ENCODE measurements at regions not wholly inside any gene's neighbourhood (a gene's known extent, or its start where the extent isn't known, plus 50 kb on each side); places are given as distances from the start of the nearest gene placed in this dataset.
A peak's percentile ranks its signal among the peaks of the same experiment; 100 is the strongest.
"Not testable (repeated sequence)": the region's sequence is repeated elsewhere in the genome, so short reads cannot be mapped to it uniquely, and the experiment has no call there.

- no CpG with 5 or more reads among the region's 2 CpGs for WGBS, 2 donors
- H3K36me3 ChIP-seq; H3K4me3 ChIP-seq; H3K27ac ChIP-seq; DNase-seq; H3K9me3 ChIP-seq; H3K27me3 ChIP-seq; H3K4me1 ChIP-seq; intact Hi-C loops (cut with DNase I): not testable (repeated sequence)
Measured at GRCh38 chr5:176018598-176018997, 50.5 kb upstream of the THOC3 start.

GRCh38 chr5:176020852-176021251 lies 52.7 kb upstream of the THOC3 start:
- H3K27ac ChIP-seq; intact Hi-C loops (cut with DNase I); DNase-seq; H3K4me1 ChIP-seq; H3K9me3 ChIP-seq; H3K27me3 ChIP-seq; H3K4me3 ChIP-seq; H3K36me3 ChIP-seq: not testable (repeated sequence)
- WGBS, 2 donors, result 13 to 65% methylated on average over 1 of the region's 4 CpGs

GRCh38 chr5:176023535-176023934 lies 55.4 kb upstream of the THOC3 start:
- H3K4me1 ChIP-seq; H3K27ac ChIP-seq; intact Hi-C loops (cut with DNase I); DNase-seq; H3K36me3 ChIP-seq; H3K4me3 ChIP-seq; H3K27me3 ChIP-seq; H3K9me3 ChIP-seq: not testable (repeated sequence)
- WGBS, 2 donors, result 87 to 90% methylated on average over 3 to 4 of the region's 5 CpGs

DNA sequence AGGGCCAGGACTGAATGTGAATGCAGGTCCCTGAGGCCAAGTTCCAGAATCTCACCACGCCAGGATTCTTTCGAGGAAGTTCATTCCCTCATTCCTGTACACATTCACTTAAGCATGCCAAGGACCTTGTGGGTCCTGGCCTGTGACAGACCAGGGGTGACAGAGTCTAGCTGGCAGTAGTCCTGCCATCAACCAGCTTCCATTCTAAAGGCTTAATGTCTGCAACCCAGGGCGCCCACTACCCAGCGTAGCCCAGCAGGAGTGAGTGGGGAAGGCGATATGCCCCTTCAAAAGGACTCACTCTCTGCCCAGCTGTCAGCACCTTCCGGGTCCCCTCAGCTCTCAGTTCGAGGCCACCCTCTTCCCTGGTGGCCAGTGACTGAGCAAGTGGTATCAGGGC lies 61.3 kb upstream of the THOC3 start:
- H3K4me1 ChIP-seq; H3K27me3 ChIP-seq; H3K27ac ChIP-seq; H3K9me3 ChIP-seq; H3K36me3 ChIP-seq; intact Hi-C loops (cut with DNase I); H3K4me3 ChIP-seq; DNase-seq: not testable (repeated sequence)
- 86 to 98% methylated on average over 4 of the region's 7 CpGs for WGBS, 2 donors

DNA sequence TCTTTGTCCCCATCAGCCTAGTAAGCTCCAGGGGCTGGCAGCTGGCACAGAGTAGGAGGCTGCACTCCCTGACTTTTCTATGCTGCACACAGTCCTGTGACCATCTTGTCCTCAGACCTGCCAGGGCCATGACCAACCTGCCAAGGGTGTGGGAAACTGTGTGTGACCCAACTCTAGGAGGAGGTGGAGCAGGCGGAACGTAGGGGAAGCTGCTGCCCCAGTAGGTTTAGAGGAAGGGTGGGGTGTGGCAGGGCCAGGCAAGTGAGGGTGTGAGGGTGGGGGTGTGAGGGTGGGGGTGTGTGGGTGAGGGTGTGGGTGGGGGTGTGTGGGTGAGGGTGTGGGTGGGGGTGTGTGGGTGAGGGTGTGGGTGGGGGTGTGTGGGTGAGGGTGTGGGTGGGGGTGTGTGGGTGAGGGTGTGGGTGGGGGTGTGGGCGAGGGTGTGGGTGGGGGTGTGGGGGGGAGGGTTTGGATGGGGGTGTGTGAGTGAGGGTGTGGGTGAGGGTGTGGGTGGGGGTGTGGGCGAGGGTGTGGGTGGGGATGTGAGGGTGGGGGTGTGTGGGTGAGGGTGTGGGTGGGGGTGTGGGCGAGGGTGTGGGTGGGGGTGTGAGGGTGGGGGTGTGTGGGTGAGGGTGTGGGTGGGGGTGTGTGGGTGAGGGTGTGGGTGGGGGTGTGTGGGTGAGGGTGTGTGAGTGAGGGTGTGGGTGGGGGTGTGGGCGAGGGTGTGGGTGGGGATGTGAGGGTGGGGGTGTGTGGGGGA lies 62.4 kb upstream of the THOC3 start:
- H3K4me1 ChIP-seq; H3K36me3 ChIP-seq; DNase-seq; H3K27me3 ChIP-seq; H3K9me3 ChIP-seq; H3K27ac ChIP-seq; intact Hi-C loops (cut with DNase I); H3K4me3 ChIP-seq: not testable (repeated sequence)
- 21% methylated on average over 2 of the region's 6 CpGs; no CpG with 5 or more reads in 1 of the 2 donors for WGBS, 2 donors

DNA sequence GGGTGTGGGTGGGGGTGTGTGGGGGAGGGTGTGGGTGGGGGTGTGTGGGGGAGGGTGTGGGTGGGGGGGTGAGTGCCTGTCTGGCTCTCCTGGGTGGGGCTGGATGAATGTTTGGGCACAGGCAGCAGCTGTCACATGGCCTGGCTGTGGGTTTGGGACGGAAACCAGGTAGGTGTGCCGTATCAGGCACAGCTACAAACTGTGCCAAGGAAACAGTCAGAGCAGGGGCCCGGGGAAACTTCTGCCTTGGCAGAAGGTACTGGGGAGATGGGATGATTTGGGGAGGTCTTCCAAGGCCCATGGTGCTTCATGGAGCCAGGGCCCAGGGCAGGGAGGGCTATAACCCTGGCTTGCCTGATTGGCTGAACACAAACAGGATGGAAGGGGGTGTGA lies 63.0 kb upstream of the THOC3 start:
- H3K4me1 ChIP-seq; H3K36me3 ChIP-seq; H3K4me3 ChIP-seq; H3K9me3 ChIP-seq; intact Hi-C loops (cut with DNase I); H3K27ac ChIP-seq; H3K27me3 ChIP-seq; DNase-seq: not testable (repeated sequence)
- 0% methylated on average over 1 of the region's 3 CpGs; no CpG with 5 or more reads in 1 of the 2 donors for WGBS, 2 donors

DNA sequence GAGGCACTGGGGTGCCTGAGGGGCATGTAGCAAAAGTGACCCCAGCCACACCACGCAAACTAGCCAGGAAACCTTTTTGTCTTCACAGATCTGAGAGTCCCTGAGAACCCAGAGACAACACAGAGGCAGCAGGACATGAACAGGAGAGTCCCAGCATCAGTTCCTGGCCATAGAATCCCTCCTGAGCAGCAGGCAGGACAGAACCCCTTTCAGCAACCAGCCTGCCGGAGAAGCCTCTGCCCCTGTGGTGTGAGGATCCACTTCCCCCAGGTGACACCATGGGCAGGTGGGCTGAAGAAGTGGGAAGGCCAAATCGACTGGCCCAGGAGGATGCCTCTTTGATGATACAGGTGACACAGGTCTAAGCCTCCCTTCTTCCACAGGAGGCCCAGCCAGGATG lies 65.1 kb upstream of the THOC3 start:
- H3K27me3 ChIP-seq; H3K4me3 ChIP-seq; DNase-seq; H3K9me3 ChIP-seq; H3K4me1 ChIP-seq; intact Hi-C loops (cut with DNase I); H3K36me3 ChIP-seq; H3K27ac ChIP-seq: not testable (repeated sequence)
- 57 to 74% methylated on average over 2 of the region's 3 CpGs for WGBS, 2 donors

DNA sequence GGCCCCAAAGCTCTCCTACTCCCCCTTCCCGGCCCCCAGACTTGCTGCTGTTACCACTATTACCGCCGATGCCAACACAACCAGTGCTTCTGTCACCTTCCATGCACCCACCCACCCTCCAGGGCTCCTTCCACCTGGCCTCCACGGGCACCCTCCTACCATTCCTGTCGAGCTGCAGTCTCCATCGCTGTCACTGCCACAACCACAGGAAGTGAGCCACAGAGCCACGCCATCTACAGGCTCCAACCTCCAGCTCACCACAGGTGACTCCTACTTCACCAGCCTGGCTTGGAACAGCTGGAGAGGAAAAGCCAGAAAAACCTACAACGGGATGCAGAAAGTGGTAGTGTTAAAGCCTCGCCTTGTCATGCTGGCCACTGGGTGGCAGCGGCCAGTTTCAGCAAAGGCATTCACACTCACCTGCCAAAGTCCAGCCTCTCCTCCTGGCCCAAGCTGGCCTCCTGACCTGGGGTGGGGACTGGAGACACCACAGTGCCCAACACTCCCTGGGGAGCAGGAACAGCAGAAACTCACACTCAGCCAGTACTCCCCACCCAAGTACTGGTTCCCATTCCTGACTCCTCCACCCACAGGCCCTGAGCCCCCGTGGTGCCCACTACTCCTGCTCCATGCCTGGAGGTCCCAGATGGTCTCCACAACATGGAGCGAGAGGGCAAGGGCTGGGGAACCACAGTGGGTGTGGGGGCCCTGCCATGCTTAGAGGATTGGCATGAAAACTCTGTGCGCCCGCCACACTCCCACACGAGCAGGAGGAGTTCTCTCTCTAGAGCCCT lies 66.5 kb upstream of the THOC3 start:
- H3K27ac ChIP-seq; H3K9me3 ChIP-seq; H3K4me1 ChIP-seq; DNase-seq; H3K4me3 ChIP-seq; H3K27me3 ChIP-seq; H3K36me3 ChIP-seq; intact Hi-C loops (cut with DNase I): not testable (repeated sequence)
- 84 to 97% methylated on average over 5 to 9 of the region's 15 CpGs for WGBS, 2 donors

DNA sequence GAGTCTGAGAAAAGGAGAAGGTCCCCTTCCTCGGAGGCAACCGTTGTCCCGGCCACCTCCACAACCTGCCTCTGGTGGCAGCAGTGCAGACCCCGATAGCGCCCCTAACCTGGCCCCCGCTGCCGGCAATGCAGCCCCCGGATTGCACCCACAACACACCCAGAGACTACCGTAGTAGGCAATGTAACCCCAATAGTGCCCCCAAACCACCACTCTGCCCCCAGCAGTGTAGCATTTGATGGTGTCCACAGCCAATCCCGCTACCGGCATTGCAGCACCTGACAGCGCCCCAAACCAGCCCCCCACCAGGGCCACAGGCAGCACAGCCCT lies 67.1 kb upstream of the THOC3 start:
- H3K27me3 ChIP-seq; DNase-seq; H3K36me3 ChIP-seq; H3K4me1 ChIP-seq; intact Hi-C loops (cut with DNase I); H3K27ac ChIP-seq; H3K4me3 ChIP-seq; H3K9me3 ChIP-seq: not testable (repeated sequence)
- 93 to 94% methylated on average over 9 to 12 of the region's 12 CpGs for WGBS, 2 donors

DNA sequence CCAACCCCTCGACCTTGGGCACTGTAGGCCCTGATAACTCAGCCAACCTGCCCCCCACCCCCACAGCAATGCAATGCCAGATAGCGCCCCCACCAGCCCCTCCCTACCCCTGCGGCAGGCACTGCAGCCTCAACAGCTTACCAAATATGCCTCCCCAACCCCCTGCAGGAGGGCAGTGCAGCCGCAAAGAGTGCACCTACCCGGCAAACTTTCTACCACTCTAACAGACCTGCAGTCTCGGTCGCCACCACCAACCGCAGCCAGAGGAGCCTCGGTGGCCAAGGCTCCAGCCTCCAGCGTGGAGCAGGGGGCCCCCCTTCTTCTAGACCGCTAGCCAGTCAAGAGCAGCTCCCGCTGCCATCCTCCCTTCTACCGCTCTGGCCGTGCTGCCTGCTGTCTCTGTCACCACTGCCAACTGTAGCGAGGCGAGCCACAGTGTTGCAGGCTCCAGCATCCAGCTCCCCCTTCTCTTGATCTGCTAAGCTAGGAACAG lies 67.7 kb upstream of the THOC3 start:
- H3K9me3 ChIP-seq; H3K4me1 ChIP-seq; H3K27ac ChIP-seq; H3K36me3 ChIP-seq; intact Hi-C loops (cut with DNase I); H3K27me3 ChIP-seq; H3K4me3 ChIP-seq: not testable (repeated sequence)
- 89 to 95% methylated on average over 16 of the region's 16 CpGs for WGBS, 2 donors
- DNase-seq, result peak; percentile 56

DNA sequence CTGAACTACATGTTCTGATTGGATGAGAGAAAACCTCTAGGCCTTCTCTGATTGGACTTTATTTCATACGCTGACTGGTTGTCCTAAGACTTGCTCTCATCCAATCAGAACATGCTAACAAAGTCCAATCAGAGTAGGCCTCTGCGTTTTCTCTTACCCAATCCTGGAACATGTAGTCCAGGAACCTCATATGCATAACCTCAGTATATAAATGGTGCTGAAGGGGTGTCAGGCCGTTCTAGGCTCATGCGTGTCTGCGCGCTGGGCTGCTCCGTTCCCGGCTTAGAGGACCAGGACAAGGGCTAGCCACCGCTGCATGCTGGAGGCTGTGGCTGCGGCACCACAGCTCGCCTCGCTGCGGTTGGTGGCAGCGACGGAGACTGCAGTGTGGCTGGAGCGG lies 68.3 kb upstream of the THOC3 start:
- 83 to 92% methylated on average over 11 of the region's 16 CpGs for WGBS, 2 donors
- H3K27me3 ChIP-seq; H3K4me3 ChIP-seq; intact Hi-C loops (cut with DNase I); H3K27ac ChIP-seq; H3K9me3 ChIP-seq; H3K4me1 ChIP-seq; H3K36me3 ChIP-seq: not testable (repeated sequence)
- peak; percentile 57 for DNase-seq

- H3K27me3 ChIP-seq; H3K4me3 ChIP-seq; H3K27ac ChIP-seq; intact Hi-C loops (cut with DNase I); H3K36me3 ChIP-seq; H3K9me3 ChIP-seq; DNase-seq; H3K4me1 ChIP-seq: not testable (repeated sequence)
- WGBS, 2 donors, result 76 to 85% methylated on average over 5 of the region's 5 CpGs
Measured at GRCh38 chr5:176037190-176037589, 69.1 kb upstream of the THOC3 start.

DNA sequence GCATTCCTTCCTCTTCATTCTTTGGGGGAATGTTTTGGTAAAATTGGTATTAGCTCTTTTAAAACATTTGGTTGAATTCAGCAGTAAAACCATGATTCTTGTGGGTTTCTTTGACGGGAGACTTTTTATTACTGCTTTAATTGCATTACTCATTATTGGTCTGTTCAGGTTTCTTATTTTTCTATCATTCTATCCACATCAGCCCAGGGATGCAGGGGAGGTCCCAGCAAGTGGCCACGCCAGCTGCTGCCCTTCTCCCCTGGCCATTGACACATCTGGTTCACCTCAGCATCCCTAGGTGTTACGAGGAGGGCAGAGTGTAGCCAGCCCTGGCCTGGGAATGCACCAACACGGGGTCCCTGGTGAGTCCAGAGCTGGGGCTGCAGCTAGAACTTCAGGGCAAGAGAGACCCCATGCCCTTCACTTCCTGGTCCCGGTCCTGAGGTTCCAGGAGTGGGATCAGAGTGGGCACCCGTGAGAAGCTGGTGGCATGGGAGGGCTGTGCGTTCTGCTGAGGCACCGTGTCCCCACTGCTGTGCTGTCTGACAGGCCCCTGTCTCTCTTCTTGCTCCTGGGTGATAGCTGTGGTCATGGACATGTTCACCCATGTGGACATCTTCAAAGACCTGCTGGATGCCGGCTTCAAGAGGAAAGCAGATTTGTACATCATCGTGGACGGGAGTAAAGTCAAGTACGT lies 72.1 kb upstream of the THOC3 start:
- 82 to 88% methylated on average over 12 of the region's 12 CpGs for whole genome bisulfite sequencing, 2 donors
- H3K4me1 ChIP-seq; intact Hi-C loops (cut with DNase I); H3K27ac ChIP-seq; H3K36me3 ChIP-seq; H3K27me3 ChIP-seq; H3K9me3 ChIP-seq; H3K4me3 ChIP-seq: not testable (repeated sequence)
- peak; percentile 53 for DNase-seq

All from sigmoid colon (tissue), 6 donors.